ENCODE measurements at regions not wholly inside any gene's neighbourhood (a gene's known extent, or its start where the extent isn't known, plus 50 kb on each side); places are given as distances from the start of the nearest gene placed in this dataset.

GRCh38 chr15:26214290-26214689 is 351.2 kb upstream of the ATP10A start:
- no peak for DNase-seq
- TF ChIP-seq CTCF (IDR thresholded peaks at IDR 0.05), result no peak
- H3K27me3 Mint-ChIP-seq (ENCODE audit: low read depth in 2 of 2), result no peaks in the 10 kb centered on the region
- no peak overlapping the region for H3K27ac ChIP-seq (ENCODE audit: low read length)
- 87% methylated on average over 3 of the region's 3 CpGs for WGBS (ENCODE audit: insufficient coverage)
- H3K27ac Mint-ChIP-seq, result no peak overlapping the region
- no peaks in the 10 kb centered on the region for H3K4me1 ChIP-seq (ENCODE audit: control insufficient read depth, insufficient read depth, low read length)
- no peaks in the 10 kb centered on the region for H3K27me3 ChIP-seq (ENCODE audit: control insufficient read depth, insufficient read depth, low read length)
- H3K4me3 ChIP-seq (ENCODE audit: low read length), result no peak overlapping the region
- H3K4me1 Mint-ChIP-seq, result no peaks in the 10 kb centered on the region
- intact Hi-C loops (cut with micrococcal nuclease), result no loop called here
- no peak for ATAC-seq
- peaks cover 0 to 5% of the 10 kb centered on the region in 2 donors for H3K9me3 Mint-ChIP-seq
- H3K4me3 Mint-ChIP-seq, result no peak overlapping the region
- H3K36me3 Mint-ChIP-seq, result no peaks in the 10 kb centered on the region
- H3K36me3 ChIP-seq (ENCODE audit: control insufficient read depth, insufficient read depth, low read length), result no peaks in the 10 kb centered on the region
- H3K9me3 ChIP-seq (ENCODE audit: control insufficient read depth, insufficient read depth, low read length), result no peaks in the 10 kb centered on the region

- H3K4me1 ChIP-seq (ENCODE audit: control insufficient read depth, insufficient read depth, low read length), result no peaks in the 10 kb centered on the region
- H3K4me1 Mint-ChIP-seq, result no peaks in the 10 kb centered on the region
- no peak for DNase-seq
- H3K27ac ChIP-seq (ENCODE audit: low read length), result no peak overlapping the region
- TF ChIP-seq CTCF (IDR thresholded peaks at IDR 0.05), result no peak
- H3K36me3 ChIP-seq (ENCODE audit: control insufficient read depth, insufficient read depth, low read length), result no peaks in the 10 kb centered on the region
- H3K27me3 Mint-ChIP-seq (ENCODE audit: low read depth in 2 of 2), result no peaks in the 10 kb centered on the region
- H3K9me3 ChIP-seq (ENCODE audit: control insufficient read depth, insufficient read depth, low read length), result no peaks in the 10 kb centered on the region
- intact Hi-C loops (cut with micrococcal nuclease), result no loop called here
- no peak overlapping the region for H3K27ac Mint-ChIP-seq
- WGBS (ENCODE audit: insufficient coverage), result 100% methylated on average over 1 of the region's 2 CpGs
- no peak overlapping the region for H3K4me3 Mint-ChIP-seq
- no peak for ATAC-seq
- peaks cover 0 to 5% of the 10 kb centered on the region in 2 donors for H3K9me3 Mint-ChIP-seq
- H3K36me3 Mint-ChIP-seq, result no peaks in the 10 kb centered on the region
- no peak overlapping the region for H3K4me3 ChIP-seq (ENCODE audit: low read length)
- no peaks in the 10 kb centered on the region for H3K27me3 ChIP-seq (ENCODE audit: control insufficient read depth, insufficient read depth, low read length)
Measured at GRCh38 chr15:26213427-26213826, 350.3 kb upstream of the ATP10A start.

GRCh38 chr15:26212109-26212508 is 349.0 kb upstream of the ATP10A start:
- intact Hi-C loops (cut with micrococcal nuclease), result no loop called here
- Mint-ChIP-seq H3K9me3 (peaks cover 0 to 4% of the 10 kb centered on the region in 2 donors), H3K36me3 (no peaks in the 10 kb centered on the region), H3K4me3 (no peak overlapping the region), H3K27ac (no peak overlapping the region), H3K27me3 (ENCODE audit: low read depth in 2 of 2) (no peaks in the 10 kb centered on the region), H3K4me1 (no peaks in the 10 kb centered on the region)
- Histone ChIP-seq H3K4me1 (ENCODE audit: control insufficient read depth, insufficient read depth, low read length) (no peaks in the 10 kb centered on the region), H3K27me3 (ENCODE audit: control insufficient read depth, insufficient read depth, low read length) (no peaks in the 10 kb centered on the region), H3K4me3 (ENCODE audit: low read length) (no peak overlapping the region), H3K27ac (ENCODE audit: low read length) (no peak overlapping the region), H3K9me3 (ENCODE audit: control insufficient read depth, insufficient read depth, low read length) (no peaks in the 10 kb centered on the region), H3K36me3 (ENCODE audit: control insufficient read depth, insufficient read depth, low read length) (no peaks in the 10 kb centered on the region)
- no peak for ATAC-seq
- TF ChIP-seq CTCF (IDR thresholded peaks at IDR 0.05), result no peak
- WGBS (ENCODE audit: insufficient coverage), result no CpG with 5 or more reads among the region's 1 CpG
- no peak for DNase-seq

- peaks cover 0 to 2% of the 10 kb centered on the region in 2 donors for H3K9me3 Mint-ChIP-seq
- intact Hi-C loops (cut with micrococcal nuclease), result no loop called here
- H3K4me1 ChIP-seq (ENCODE audit: control insufficient read depth, insufficient read depth, low read length), result no peaks in the 10 kb centered on the region
- no peak overlapping the region for H3K27ac Mint-ChIP-seq
- DNase-seq, result no peak
- TF ChIP-seq CTCF (IDR thresholded peaks at IDR 0.05), result no peak
- no peaks in the 10 kb centered on the region for H3K9me3 ChIP-seq (ENCODE audit: control insufficient read depth, insufficient read depth, low read length)
- no peaks in the 10 kb centered on the region for H3K36me3 Mint-ChIP-seq
- no peak overlapping the region for H3K4me3 Mint-ChIP-seq
- WGBS (ENCODE audit: insufficient coverage), result 74% methylated on average over 2 of the region's 3 CpGs
- no peak overlapping the region for H3K27ac ChIP-seq (ENCODE audit: low read length)
- no peaks in the 10 kb centered on the region for H3K27me3 Mint-ChIP-seq (ENCODE audit: low read depth in 2 of 2)
- H3K4me1 Mint-ChIP-seq, result no peaks in the 10 kb centered on the region
- H3K36me3 ChIP-seq (ENCODE audit: control insufficient read depth, insufficient read depth, low read length), result no peaks in the 10 kb centered on the region
- no peak overlapping the region for H3K4me3 ChIP-seq (ENCODE audit: low read length)
- no peak for ATAC-seq
- H3K27me3 ChIP-seq (ENCODE audit: control insufficient read depth, insufficient read depth, low read length), result no peaks in the 10 kb centered on the region
Measured at GRCh38 chr15:26210980-26211379, 347.9 kb upstream of the ATP10A start.

All from natural killer cell (primary cell).